Activated CD4-positive, alpha-beta T cell treated with anti-CD3 and anti-CD28 coated beads, Interleukin-10, Interleukin-2, amounts not matched to agents 100 ng/mL and 50 ng/mL, durations not matched to agents 16 hours and 8 hours (primary cell): ENCODE measurements at regions not wholly inside any gene's neighbourhood (a gene's known extent, or its start where the extent isn't known, plus 50 kb on each side); places are given as distances from the start of the nearest gene placed in this dataset.
"Not testable (repeated sequence)": the region's sequence is repeated elsewhere in the genome, so short reads cannot be mapped to it uniquely, and the experiment has no call there.

Source experiments
- DNase-seq: peaks from one replicate; pipeline ENCODE4 v3.0.0-alpha.2; 2020

- no peak for DNase-seq
These were observed 172.5 kb downstream of the IER5 start for GRCh38 chr1:181260994-181261393.

- no peak for DNase-seq
These were observed 173.6 kb downstream of the IER5 start for GRCh38 chr1:181262069-181262468.

GRCh38 chr1:181263444-181263843, 174.9 kb downstream of the IER5 start:
- no peak for DNase-seq

- no peak for DNase-seq
These were observed 176.3 kb downstream of the IER5 start for GRCh38 chr1:181264821-181265220.

- no peak for DNase-seq
These were observed 196.5 kb downstream of the IER5 start for GRCh38 chr1:181284978-181285377.

- DNase-seq = no peak
These were observed 188.1 kb upstream of the CACNA1E start for GRCh38 chr1:181295217-181295616.

GRCh38 chr1:181296180-181296579, 187.1 kb upstream of the CACNA1E start:
- no peak for DNase-seq

GRCh38 chr1:181308098-181308497, 175.2 kb upstream of the CACNA1E start:
- no peak for DNase-seq

- DNase-seq = no peak
These were observed 172.8 kb upstream of the CACNA1E start for GRCh38 chr1:181310560-181310959.

- DNase-seq = no peak
These were observed 170.4 kb upstream of the CACNA1E start for GRCh38 chr1:181312946-181313345.

- no peak for DNase-seq
These were observed 169.9 kb upstream of the CACNA1E start for GRCh38 chr1:181313466-181313865.

GRCh38 chr1:181314010-181314409, 169.3 kb upstream of the CACNA1E start:
- DNase-seq = no peak

GRCh38 chr1:181314959-181315358, 168.4 kb upstream of the CACNA1E start:
- DNase-seq = no peak

- no peak for DNase-seq
These were observed 165.9 kb upstream of the CACNA1E start for GRCh38 chr1:181317261-181317930.

- DNase-seq = no peak
These were observed 165.1 kb upstream of the CACNA1E start for GRCh38 chr1:181318022-181318857.

- no peak for DNase-seq
These were observed 164.5 kb upstream of the CACNA1E start for GRCh38 chr1:181318858-181319235.

GRCh38 chr1:181319907-181320306, 163.4 kb upstream of the CACNA1E start:
- DNase-seq = no peak

- DNase-seq = peak; percentile 52
These were observed 158.3 kb upstream of the CACNA1E start for GRCh38 chr1:181324797-181325616.

- DNase-seq = not testable (repeated sequence)
These were observed 157.6 kb upstream of the CACNA1E start for GRCh38 chr1:181325765-181326164.

- DNase-seq = no peak
These were observed 157.0 kb upstream of the CACNA1E start for GRCh38 chr1:181326348-181326747.

GRCh38 chr1:181327796-181328195, 155.5 kb upstream of the CACNA1E start:
- no peak for DNase-seq

GRCh38 chr1:181334724-181335123, 148.6 kb upstream of the CACNA1E start:
- no peak for DNase-seq

- no peak for DNase-seq
These were observed 147.7 kb upstream of the CACNA1E start for GRCh38 chr1:181335631-181336030.
